ENCODE measurements at regions not wholly inside any gene's neighbourhood (a gene's known extent, or its start where the extent isn't known, plus 50 kb on each side); places are given as distances from the start of the nearest gene placed in this dataset.
A peak's percentile ranks its signal among the peaks of the same experiment; 100 is the strongest.

DNA sequence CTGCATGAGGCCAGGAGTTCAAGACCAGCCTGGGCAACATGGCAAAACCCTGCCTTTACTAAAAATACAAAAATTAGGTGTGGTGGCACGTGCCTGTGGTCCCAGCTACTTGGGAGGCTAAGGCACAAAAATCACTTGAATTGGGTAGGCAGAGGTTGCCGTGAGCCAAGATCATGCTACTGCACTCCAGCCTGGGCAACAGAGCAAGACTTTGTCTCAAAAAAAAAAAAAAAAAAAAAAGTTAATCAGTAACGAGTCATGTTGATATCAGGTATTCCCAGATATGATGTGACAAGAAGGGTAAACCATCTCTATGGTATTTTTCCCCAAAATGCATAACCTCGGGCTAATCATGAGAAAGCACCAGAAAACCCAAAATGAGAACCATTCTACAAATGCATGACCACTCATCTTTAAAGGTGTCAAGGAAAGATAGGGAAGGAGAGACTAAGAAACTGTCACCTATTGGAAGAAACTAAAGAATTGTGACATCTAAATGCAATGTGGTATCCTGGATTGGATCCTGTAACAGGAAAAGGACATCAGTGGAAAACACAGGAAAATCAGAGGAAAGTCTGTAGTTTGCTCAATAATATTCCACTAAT lies 66.5 kb upstream of the MAP4 start (continued):
- TF ChIP-seq CREB3L1 (IDR thresholded peaks at IDR 0.05; ENCODE audit: borderline replicate concordance, low read depth) (no peak), TAF9B (IDR thresholded peaks at IDR 0.05; ENCODE audit: partially characterized antibody) (no peak), TEAD1 (CRISPR knock-in tag; IDR thresholded peaks at IDR 0.05) (no peak), ZNF586 (CRISPR knock-in tag; conservative IDR thresholded peaks at IDR 0.05) (no peak), NCOA2 (IDR thresholded peaks at IDR 0.05; ENCODE audit: partially characterized antibody in 2 of 2) (no peak), KLF10 (CRISPR knock-in tag; IDR thresholded peaks at IDR 0.05) (no peak), CHD7 (IDR thresholded peaks at IDR 0.05; ENCODE audit: low read depth, low read length) (no peak), HDAC2 (IDR thresholded peaks at IDR 0.05) (no peak), SMARCC2 (IDR thresholded peaks at IDR 0.05; ENCODE audit: low read depth) (0 out of 2 replicates have a peak, but pooled peaks have one; percentile 59), KDM4B (IDR thresholded peaks at IDR 0.05; ENCODE audit: borderline replicate concordance in 2 of 2, low read depth in 1 of 2) (no peak), SMARCA4 (IDR thresholded peaks at IDR 0.05) (peak; percentile 63), RBBP5 (IDR thresholded peaks at IDR 0.05; ENCODE audit: borderline replicate concordance, insufficient read depth, low read length, poor library complexity, severe bottlenecking) (no peak), ZNF584 (CRISPR knock-in tag; IDR thresholded peaks at IDR 0.05; ENCODE audit: low read depth) (no peak), ETV6 (IDR thresholded peaks at IDR 0.05; ENCODE audit: borderline replicate concordance in 1 of 2, low read depth in 2 of 2, low read length in 1 of 2) (no peak), ETV6 (CRISPR knock-in tag; IDR thresholded peaks at IDR 0.05; ENCODE audit: borderline replicate concordance) (no peak), SAFB2 (IDR thresholded peaks at IDR 0.05; ENCODE audit: borderline replicate concordance, low read depth, low read length, severe bottlenecking) (no peak)
